Right atrium auricular region (tissue), 2 donors: ENCODE measurements at regions not wholly inside any gene's neighbourhood (a gene's known extent, or its start where the extent isn't known, plus 50 kb on each side); places are given as distances from the start of the nearest gene placed in this dataset.

Experiments used
- DNase-seq: peaks from one replicate; pipeline ENCODE4 v3.0.0-alpha.2; 2019; ENCODE audit warnings: low spot score
- H3K27ac ChIP-seq, 2 donors: fragments of 200-600 bp; sonication (generic); 1 replicate in 1 of 2; 2 replicates in 1 of 2; pipeline ENCODE4 v1.5.1; 2016 to 2019
- H3K27me3 ChIP-seq, 2 donors: fragments of 200-600 bp; sonication (generic); one replicate each; pipeline versions ENCODE4 v1.5.1 to v1.6.0; 2017 to 2019
- H3K36me3 ChIP-seq: fragments of 200-600 bp; sonication (generic); one replicate; pipeline ENCODE4 v1.5.1; 2016
- H3K4me1 ChIP-seq, 2 donors: fragments of 200-600 bp; sonication (generic); one replicate each; pipeline versions ENCODE4 v1.5.1 to v1.6.0; 2017 to 2019
- H3K4me3 ChIP-seq, 2 donors: fragments of 200-600 bp; sonication (generic); 1 replicate in 1 of 2; 2 replicates in 1 of 2; pipeline ENCODE4 v1.5.1; 2017 to 2019; ENCODE audit warnings: mild to moderate bottlenecking in 1 of 2, moderate library complexity in 1 of 2
- H3K9me3 ChIP-seq, 2 donors: fragments of 200-600 bp; sonication (generic); one replicate each; pipeline ENCODE4 v1.5.1; 2019
- TF ChIP-seq, protein P1 (sequence below), 2 donors: fragments of 200-600 bp; sonication (generic); IDR thresholded peaks; one replicate each; pipeline ENCODE4 v1.5.1; 2019; ENCODE audit warnings: antibody characterized with exemption in 2 of 2

DNA sequence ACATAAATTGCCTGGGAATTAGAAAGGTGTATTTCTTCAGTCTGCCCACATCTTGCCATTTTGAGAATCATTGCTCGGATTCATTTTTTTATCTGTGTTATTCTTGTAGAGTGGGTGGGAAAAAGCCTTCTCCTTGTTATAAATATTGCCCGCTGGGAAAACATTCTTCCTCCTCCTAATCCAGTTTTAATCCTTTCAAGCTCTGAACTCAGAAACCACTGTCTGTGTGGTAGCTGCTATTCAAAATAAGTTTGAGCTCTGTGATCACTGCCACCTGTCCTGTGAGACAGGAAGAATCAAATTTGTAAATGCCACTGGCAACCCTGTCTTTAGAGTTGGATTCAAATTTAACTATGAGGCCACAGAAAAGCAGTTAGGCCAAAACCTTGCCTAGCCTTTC, 1875.2 kb upstream of the PIK3C3 start:
- TF ChIP-seq, protein P1, sequence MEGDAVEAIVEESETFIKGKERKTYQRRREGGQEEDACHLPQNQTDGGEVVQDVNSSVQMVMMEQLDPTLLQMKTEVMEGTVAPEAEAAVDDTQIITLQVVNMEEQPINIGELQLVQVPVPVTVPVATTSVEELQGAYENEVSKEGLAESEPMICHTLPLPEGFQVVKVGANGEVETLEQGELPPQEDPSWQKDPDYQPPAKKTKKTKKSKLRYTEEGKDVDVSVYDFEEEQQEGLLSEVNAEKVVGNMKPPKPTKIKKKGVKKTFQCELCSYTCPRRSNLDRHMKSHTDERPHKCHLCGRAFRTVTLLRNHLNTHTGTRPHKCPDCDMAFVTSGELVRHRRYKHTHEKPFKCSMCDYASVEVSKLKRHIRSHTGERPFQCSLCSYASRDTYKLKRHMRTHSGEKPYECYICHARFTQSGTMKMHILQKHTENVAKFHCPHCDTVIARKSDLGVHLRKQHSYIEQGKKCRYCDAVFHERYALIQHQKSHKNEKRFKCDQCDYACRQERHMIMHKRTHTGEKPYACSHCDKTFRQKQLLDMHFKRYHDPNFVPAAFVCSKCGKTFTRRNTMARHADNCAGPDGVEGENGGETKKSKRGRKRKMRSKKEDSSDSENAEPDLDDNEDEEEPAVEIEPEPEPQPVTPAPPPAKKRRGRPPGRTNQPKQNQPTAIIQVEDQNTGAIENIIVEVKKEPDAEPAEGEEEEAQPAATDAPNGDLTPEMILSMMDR (IDR thresholded peaks at IDR 0.05): no peak
- Histone ChIP-seq H3K27me3 (no peaks in the 10 kb centered on the region), H3K9me3 (no peaks in the 10 kb centered on the region), H3K4me1 (no peaks in the 10 kb centered on the region), H3K36me3 (no peaks in the 10 kb centered on the region), H3K4me3 (no peak overlapping the region), H3K27ac (no peak overlapping the region)
- no peak for DNase-seq

DNA sequence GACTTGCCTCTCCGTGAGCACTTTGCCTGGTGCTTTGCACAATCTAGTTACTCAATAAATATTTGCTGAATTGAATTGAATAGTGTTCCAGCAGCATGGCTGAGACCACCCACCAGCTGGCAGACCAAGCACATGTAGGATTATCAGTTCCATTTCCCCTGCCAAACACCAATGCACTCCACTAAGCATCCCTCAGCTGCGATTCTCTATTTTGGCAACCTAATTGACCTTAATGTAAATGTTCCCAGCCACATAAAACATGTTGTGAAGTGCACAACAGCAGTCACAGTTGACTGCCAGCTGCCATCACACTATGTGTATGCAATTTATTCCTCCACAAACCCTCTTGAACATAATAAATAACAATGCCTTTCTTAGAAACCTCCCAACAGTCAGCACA, 1879.4 kb upstream of the PIK3C3 start:
- TF ChIP-seq, protein P1 (IDR thresholded peaks at IDR 0.05): no peak
- H3K9me3 ChIP-seq: no peaks in the 10 kb centered on the region
- H3K27ac ChIP-seq: no peak overlapping the region
- no peaks in the 10 kb centered on the region for H3K4me1 ChIP-seq
- no peaks in the 10 kb centered on the region for H3K36me3 ChIP-seq
- DNase-seq: no peak
- no peaks in the 10 kb centered on the region for H3K27me3 ChIP-seq
- no peak overlapping the region for H3K4me3 ChIP-seq

DNA sequence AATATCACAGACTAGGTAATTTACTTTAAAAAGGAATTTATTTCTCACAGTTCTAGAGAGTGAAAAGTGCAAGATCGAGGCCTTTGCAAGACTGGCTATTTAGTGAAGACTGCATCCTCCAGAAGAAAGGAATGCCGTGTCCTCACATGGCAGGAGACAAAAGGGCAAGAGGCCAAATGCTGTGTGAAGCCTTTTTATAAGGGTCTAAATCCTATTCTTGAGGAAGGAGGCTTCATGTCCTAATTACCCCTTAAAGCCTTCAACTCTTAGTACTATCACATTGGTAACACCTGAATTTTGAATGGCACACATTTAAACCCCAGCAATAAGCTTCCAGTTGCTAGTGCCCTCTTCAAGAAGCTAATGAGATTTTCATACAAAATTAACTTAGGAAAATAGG, 1882.3 kb upstream of the PIK3C3 start:
- no peak for DNase-seq
- TF ChIP-seq, protein P1 (IDR thresholded peaks at IDR 0.05): no peak
- H3K36me3 ChIP-seq: no peaks in the 10 kb centered on the region

DNA sequence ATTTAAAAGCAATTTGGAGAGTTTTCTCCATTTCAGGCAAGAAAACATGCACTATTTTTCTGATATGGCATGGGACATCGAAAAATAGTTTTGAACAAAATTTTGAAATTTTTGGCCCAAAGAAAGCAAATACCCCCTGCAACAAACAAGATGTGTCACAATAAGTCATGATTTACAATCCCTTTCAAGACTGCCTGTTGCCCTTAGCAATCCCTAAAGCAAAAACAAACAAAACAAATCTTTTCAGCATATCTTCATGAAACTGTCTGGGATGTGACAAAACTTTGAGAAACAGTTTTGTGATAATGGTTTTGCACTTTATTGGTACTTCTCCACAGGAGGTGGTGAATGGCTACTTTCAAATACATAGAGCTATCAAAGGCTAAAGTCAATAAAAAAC, 1888.7 kb upstream of the PIK3C3 start:
- DNase-seq: no peak
- Histone ChIP-seq H3K36me3 (no peaks in the 10 kb centered on the region), H3K4me3 (no peak overlapping the region), H3K9me3 (no peaks in the 10 kb centered on the region), H3K27ac (no peak overlapping the region), H3K27me3 (no peaks in the 10 kb centered on the region), H3K4me1 (no peaks in the 10 kb centered on the region)
- TF ChIP-seq, protein P1 (IDR thresholded peaks at IDR 0.05): no peak

More for the DNA sequence above, 1882.3 kb upstream of the PIK3C3 start:
- no peaks in the 10 kb centered on the region for H3K4me1 ChIP-seq
- no peak overlapping the region for H3K4me3 ChIP-seq
- H3K9me3 ChIP-seq: no peaks in the 10 kb centered on the region
- no peaks in the 10 kb centered on the region for H3K27me3 ChIP-seq
- no peak overlapping the region for H3K27ac ChIP-seq

DNA sequence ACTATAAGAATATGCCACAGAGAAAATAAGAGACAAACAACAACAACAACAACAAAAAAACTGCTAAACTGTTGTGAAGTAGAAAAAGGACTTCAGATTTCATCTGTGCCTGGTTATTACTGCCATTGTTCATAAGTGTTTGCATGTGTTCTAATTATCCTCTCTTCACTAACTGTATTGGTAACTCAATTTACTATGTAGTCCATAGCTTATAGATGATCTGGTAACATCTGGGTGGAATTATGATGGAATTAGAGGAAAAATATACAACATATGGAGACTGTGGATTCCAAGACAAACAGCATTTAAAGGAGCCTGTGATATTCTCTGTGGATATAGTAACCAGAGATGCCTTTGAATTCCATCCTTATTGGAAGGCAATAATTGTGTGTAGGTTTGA, 1891.5 kb upstream of the PIK3C3 start:
- no peaks in the 10 kb centered on the region for H3K4me1 ChIP-seq
- no peaks in the 10 kb centered on the region for H3K9me3 ChIP-seq
- no peak overlapping the region for H3K4me3 ChIP-seq
- no peaks in the 10 kb centered on the region for H3K27me3 ChIP-seq
- no peaks in the 10 kb centered on the region for H3K36me3 ChIP-seq
- TF ChIP-seq, protein P1 (IDR thresholded peaks at IDR 0.05): no peak
- DNase-seq: no peak
- no peak overlapping the region for H3K27ac ChIP-seq

DNA sequence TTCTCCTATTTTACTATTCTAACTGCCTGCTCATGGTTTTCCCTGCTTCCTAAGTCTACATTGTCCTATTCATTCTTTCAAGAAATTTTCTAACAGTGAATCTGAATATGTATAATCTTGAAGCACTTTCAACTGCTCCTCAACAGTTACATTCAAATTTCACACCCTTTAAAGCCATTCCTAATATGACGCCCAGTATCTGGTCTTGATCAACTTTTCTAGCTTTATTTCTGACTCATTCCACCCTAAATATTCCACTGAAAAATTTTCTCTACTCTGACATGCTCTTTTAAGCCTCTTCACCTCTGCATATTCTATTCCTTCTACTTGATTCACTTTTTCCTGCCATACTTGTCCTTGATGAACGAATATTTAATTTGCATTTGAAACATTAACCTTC, 1893.9 kb upstream of the PIK3C3 start:
- H3K27me3 ChIP-seq: no peaks in the 10 kb centered on the region
- DNase-seq: no peak
- H3K4me1 ChIP-seq: no peaks in the 10 kb centered on the region
- no peaks in the 10 kb centered on the region for H3K36me3 ChIP-seq
- H3K9me3 ChIP-seq: no peaks in the 10 kb centered on the region
- TF ChIP-seq, protein P1 (IDR thresholded peaks at IDR 0.05): no peak
- no peak overlapping the region for H3K4me3 ChIP-seq
- H3K27ac ChIP-seq: no peak overlapping the region
